Prostate gland (tissue), 2 donors: ENCODE measurements at regions not wholly inside any gene's neighbourhood (a gene's known extent, or its start where the extent isn't known, plus 50 kb on each side); places are given as distances from the start of the nearest gene placed in this dataset.

Experiments used
- DNase-seq: peaks from one replicate; pipeline ENCODE4 v3.0.0-alpha.2; 2019; ENCODE audit warnings: low spot score
- H3K27ac ChIP-seq, 2 donors: fragments of 200-600 bp; sonication (generic); 2 replicates each; pipeline ENCODE4 v1.5.1; 2017 to 2019
- H3K27me3 ChIP-seq: fragments of 200-600 bp; sonication (generic); replicated peaks from 2 replicates; pipeline ENCODE4 v1.5.1; 2019; ENCODE audit not compliant: insufficient read depth
- H3K36me3 ChIP-seq, 2 donors: fragments of 200-600 bp; sonication (generic); 1 replicate in 1 of 2; 2 replicates in 1 of 2; pipeline versions ENCODE4 v1.5.1 to v1.8.1; 2017 to 2019
- H3K4me1 ChIP-seq: fragments of 200-600 bp; sonication (generic); replicated peaks from 2 replicates; pipeline ENCODE4 v1.5.1; 2019
- H3K4me3 ChIP-seq, 2 donors: fragments of 200-600 bp; sonication (generic); 2 replicates each; pipeline ENCODE4 v1.5.1; 2017 to 2019
- H3K9me3 ChIP-seq: fragments of 200-600 bp; sonication (generic); 2 replicates; pipeline ENCODE4 v1.5.1; 2017
- CTCF ChIP-seq, 4 experiments: fragments of 200-600 bp in 2 of 4; fragments of 450-650 bp in 2 of 4; sonication (generic) in 2 of 4; IDR thresholded peaks; 1 replicate in 3 of 4; 2 replicates in 1 of 4; pipeline ENCODE4 v1.5.1; 2016 to 2019; ENCODE audit warnings: antibody characterized with exemption in 4 of 4, mild to moderate bottlenecking in 2 of 4, moderate library complexity in 2 of 4
- POLR2A ChIP-seq: fragments of 450-650 bp; IDR thresholded peaks from one replicate; pipeline ENCODE4 v1.6.1; 2016; ENCODE audit warnings: antibody characterized with exemption, mild to moderate bottlenecking
- POLR2AphosphoS5 ChIP-seq: sonication (generic); formaldehyde crosslinking; IDR thresholded peaks from one replicate; pipeline ENCODE4 v1.6.1; 2017; ENCODE audit warnings: antibody characterized with exemption
- WGBS: methylation state at CpG from one replicate; pipeline ENCODE4 v1.1.5; 2018; 5-methylcytosine and 5-hydroxymethylcytosine counted together
- intact Hi-C: fragments of 100-400 bp; cut with DNase I; formaldehyde crosslinking; loops from one replicate; pipeline ENCODE4 v1.14.2; 2022

DNA sequence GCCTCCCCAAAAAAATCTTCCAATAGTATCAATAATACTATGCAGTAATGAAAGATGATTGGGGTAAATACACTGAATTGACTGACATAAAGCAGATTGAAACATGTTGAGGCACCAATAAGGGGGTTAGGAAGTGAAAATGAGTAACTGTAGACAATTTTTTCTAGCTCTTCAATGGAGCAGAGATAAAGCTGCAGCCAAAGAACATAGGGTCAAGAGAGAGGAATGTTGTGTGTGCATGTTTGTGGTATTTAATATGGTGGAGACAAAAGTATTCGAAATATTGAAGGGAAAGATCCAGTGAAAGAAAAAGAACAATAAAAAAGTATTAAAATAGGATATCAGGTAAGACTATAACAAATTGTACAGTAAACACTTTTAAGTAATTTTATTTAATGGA, 450.0 kb upstream of the CCDC179 start:
- H3K27ac ChIP-seq, result no peak overlapping the region
- 79% methylated on average over 1 of the region's 1 CpG for WGBS
- DNase-seq, result no peak
- intact Hi-C loops, result no loop called here
- no peaks in the 10 kb centered on the region for H3K9me3 ChIP-seq
- no peak overlapping the region for H3K4me3 ChIP-seq
- H3K4me1 ChIP-seq, result no peaks in the 10 kb centered on the region
- no peaks in the 10 kb centered on the region for H3K27me3 ChIP-seq
- H3K36me3 ChIP-seq, result no peaks in the 10 kb centered on the region
- no peak for TF ChIP-seq POLR2AphosphoS5
- no peak for TF ChIP-seq POLR2A
- TF ChIP-seq CTCF (IDR thresholded peaks at IDR 0.05), result no peak

GRCh38 chr11:23311986-23312940, 452.0 kb upstream of the CCDC179 start:
- no peaks in the 10 kb centered on the region for H3K27me3 ChIP-seq
- no peak overlapping the region for H3K4me3 ChIP-seq
- no peaks in the 10 kb centered on the region for H3K4me1 ChIP-seq
- no peak overlapping the region for H3K27ac ChIP-seq
- WGBS, result 59% methylated on average over 5 of the region's 5 CpGs
- H3K9me3 ChIP-seq, result no peaks in the 10 kb centered on the region
- TF ChIP-seq CTCF (IDR thresholded peaks at IDR 0.05) (no peak), POLR2A (no peak), POLR2AphosphoS5 (no peak)
- no peak for DNase-seq
- intact Hi-C loops, result no loop called here
- H3K36me3 ChIP-seq, result no peaks in the 10 kb centered on the region

DNA sequence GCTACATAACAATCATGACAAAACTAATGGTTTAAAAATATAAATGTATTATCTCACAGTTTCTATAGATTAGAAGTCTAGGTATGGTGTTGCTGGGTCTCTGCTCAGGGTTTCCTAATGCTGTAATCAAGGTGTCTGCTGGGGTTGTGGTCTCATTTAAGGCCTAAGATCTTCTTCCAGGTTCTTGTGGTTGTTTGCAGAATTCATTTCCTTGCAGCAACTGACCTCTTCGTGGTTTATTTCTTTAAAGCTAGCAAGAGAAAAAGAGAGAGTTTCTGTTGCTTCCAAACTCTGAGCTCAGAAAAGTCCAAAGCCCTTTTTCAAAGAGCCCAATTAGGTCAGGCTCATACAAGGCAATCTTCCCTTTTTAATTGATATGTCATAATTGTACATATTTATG, 452.7 kb upstream of the CCDC179 start:
- Histone ChIP-seq H3K4me3 (no peak overlapping the region), H3K9me3 (no peaks in the 10 kb centered on the region), H3K36me3 (no peaks in the 10 kb centered on the region), H3K27me3 (no peaks in the 10 kb centered on the region), H3K27ac (no peak overlapping the region), H3K4me1 (no peaks in the 10 kb centered on the region)
- intact Hi-C loops, result no loop called here
- no peak for DNase-seq
- TF ChIP-seq POLR2A (no peak), CTCF (IDR thresholded peaks at IDR 0.05) (no peak), POLR2AphosphoS5 (no peak)
- 82% methylated on average over 1 of the region's 1 CpG for WGBS

GRCh38 chr11:23314162-23314561, 453.9 kb upstream of the CCDC179 start:
- no peak for DNase-seq
- intact Hi-C loops, result no loop called here
- Histone ChIP-seq H3K4me1 (no peaks in the 10 kb centered on the region), H3K4me3 (no peak overlapping the region), H3K9me3 (no peaks in the 10 kb centered on the region), H3K36me3 (no peaks in the 10 kb centered on the region), H3K27me3 (no peaks in the 10 kb centered on the region), H3K27ac (no peak overlapping the region)
- 35% methylated on average over 3 of the region's 3 CpGs for WGBS
- no peak for TF ChIP-seq POLR2A
- TF ChIP-seq CTCF (IDR thresholded peaks at IDR 0.05), result no peak
- TF ChIP-seq POLR2AphosphoS5, result no peak

GRCh38 chr11:23315286-23315685, 455.0 kb upstream of the CCDC179 start:
- DNase-seq, result no peak
- Histone ChIP-seq H3K36me3 (no peaks in the 10 kb centered on the region), H3K4me1 (no peaks in the 10 kb centered on the region), H3K27me3 (no peaks in the 10 kb centered on the region), H3K9me3 (no peaks in the 10 kb centered on the region), H3K27ac (no peak overlapping the region), H3K4me3 (no peak overlapping the region)
- intact Hi-C loops, result no loop called here
- TF ChIP-seq CTCF (IDR thresholded peaks at IDR 0.05) (no peak), POLR2AphosphoS5 (no peak), POLR2A (no peak)
- 91% methylated on average over 3 of the region's 3 CpGs for WGBS
